GM18499 (cell line): ENCODE measurements at regions not wholly inside any gene's neighbourhood (a gene's known extent, or its start where the extent isn't known, plus 50 kb on each side); places are given as distances from the start of the nearest gene placed in this dataset.
"Not testable (repeated sequence)": the region's sequence is repeated elsewhere in the genome, so short reads cannot be mapped to it uniquely, and the experiment has no call there.

Experiments
- ATAC-seq: cut with Tn5 transposase; IDR thresholded peaks from one replicate; pipeline ENCODE4 v1.9.1; 2021; ENCODE audit warnings: moderate number of reproducible peaks; ENCODE audit not compliant: insufficient read depth, unreplicated experiment

DNA sequence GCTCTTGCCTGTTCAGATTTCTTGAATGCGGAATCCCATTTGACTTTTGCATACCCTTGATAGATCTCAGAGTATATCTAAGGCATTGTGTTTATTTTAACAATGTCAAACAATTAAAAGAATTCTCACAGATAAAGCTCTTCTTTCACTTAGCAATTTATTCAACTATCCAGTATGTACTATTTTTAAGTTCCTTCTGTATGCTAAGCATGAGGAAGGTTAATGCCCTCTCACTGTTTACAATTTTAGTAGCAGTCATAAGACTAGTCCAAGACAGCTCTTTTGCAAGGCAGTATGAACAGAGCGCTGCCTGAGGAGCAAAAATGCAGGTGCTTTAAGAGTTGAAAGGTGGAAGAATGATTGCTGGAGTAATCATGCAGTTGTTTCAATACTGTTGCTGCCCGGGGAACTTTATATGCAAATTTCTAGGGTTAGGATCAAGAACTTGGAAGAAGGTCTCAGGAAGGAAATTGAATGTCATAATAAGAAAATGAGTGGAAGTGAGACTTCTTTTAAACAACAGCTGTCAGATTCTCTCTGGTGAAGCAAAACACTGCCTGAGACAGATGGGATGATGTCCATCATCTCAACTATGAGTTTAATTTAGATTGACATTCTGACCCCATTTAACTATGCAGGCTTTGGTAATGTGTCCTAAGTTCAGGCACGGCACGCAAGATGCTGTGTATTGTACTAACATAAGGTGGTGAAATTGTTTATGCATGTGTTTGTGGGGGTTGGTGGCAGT, 1303.5 kb upstream of the CITED2 start:
- no peak for ATAC-seq

DNA sequence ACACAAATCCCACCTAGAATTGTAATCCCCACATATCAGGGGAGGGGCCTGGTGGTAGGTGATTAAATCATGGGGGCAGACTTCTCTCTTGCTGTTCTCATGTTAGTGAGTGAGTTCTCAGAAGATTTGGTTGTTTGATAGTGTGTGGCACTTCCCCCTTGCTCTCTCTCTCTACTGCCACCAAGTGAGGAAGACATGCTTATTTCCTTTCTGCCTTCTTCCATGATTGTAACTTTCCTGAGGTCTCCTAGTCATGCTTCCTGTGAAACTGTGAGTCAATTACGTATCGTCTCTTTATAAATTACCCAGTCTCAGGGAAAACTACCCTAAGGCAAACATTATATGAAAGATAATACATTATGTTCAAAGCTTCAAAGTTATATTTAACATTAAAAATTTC, 1297.5 kb upstream of the CITED2 start:
- no peak for ATAC-seq

DNA sequence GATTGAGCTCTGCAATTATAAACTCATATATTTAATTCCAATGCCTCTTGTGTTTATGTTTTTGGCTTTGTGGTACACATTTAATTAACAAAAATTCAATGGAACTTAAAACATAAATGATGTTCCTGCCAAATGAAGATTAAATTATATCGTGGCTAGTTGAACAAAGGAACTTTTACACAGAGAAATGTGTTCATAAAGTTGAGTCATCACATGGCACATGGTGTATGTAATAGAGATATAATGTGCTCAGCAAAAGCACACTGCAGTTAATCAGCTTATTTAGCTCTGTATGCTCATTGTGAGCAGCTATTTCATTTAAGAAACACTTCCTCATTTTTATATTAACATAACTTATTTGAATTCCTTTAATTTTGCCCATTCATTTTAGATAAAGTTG, 1295.6 kb upstream of the CITED2 start:
- ATAC-seq = no peak

DNA sequence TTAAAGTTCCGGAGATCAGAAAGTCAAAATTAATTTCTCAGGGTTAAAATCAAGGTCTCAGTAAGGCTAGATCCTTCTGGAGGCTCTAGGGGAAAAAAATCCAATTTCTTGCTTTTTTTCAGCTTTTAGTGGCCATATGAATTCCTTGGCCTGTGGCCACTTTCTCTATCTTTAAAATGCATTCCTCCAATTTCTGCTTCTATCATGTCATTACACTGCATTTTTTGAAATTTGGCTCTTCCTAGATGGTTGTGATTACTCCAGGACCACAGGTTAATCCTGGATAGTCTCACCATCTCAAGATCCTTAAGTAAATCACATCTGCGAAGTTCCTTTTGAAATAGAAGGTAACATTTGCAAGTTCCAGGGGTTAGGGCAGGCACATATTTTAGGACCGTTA, 1294.9 kb upstream of the CITED2 start:
- no peak for ATAC-seq

DNA sequence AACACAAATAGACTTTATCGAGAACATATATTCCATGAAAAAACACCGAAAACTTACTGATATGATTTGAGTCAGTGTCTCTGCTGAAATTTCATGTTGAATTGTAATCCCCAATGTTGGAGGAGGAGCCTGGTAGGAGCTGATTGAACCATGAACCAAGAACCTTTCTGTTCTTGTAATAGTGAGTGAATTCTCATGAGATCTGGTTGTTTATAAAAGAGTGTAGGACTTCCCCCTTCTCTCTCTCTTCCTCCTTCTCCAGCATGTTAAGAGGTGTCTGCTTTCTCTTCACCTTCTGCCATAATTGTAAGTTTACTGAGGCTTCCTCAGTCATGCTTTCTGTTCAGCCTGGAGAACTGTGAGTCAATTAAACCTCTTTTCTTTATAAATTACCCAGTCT, 1289.3 kb upstream of the CITED2 start:
- no peak for ATAC-seq

DNA sequence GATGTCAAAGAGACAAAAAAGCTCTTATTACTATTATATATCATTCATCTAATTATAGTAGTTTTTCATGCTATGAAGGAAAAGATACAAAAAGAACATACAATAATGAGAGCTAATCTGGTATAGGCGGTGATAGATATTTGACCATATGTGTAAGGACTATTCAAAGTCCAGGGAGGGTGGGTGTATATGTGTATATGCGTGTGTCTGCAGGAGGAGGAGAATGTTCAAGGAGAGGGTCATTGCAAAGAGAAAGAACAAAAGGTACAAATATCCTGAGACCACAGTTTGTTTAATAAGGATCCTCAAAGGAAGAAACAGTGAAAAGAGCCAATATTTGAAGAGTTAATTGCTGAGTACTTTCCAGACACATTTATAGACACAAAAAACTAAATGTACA, 1288.6 kb upstream of the CITED2 start:
- no peak for ATAC-seq

DNA sequence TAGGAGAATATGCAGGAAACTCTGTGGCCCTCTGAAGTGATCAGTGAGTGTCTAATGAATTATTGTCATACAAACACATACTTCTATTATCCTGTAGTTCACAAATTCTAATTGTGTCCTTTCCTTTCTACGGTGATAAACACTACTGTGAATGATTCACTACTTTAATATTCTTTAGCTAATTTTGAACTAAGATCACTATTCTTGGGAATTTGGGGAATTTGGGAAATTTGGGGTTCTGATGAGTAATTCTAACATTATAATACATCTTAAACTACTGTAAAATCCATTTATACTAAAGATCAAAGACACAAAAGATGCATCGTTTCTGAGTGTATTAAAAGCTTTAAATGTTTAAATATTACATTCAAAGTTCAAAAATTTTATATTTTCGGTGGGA, 1287.2 kb upstream of the CITED2 start:
- ATAC-seq = no peak

DNA sequence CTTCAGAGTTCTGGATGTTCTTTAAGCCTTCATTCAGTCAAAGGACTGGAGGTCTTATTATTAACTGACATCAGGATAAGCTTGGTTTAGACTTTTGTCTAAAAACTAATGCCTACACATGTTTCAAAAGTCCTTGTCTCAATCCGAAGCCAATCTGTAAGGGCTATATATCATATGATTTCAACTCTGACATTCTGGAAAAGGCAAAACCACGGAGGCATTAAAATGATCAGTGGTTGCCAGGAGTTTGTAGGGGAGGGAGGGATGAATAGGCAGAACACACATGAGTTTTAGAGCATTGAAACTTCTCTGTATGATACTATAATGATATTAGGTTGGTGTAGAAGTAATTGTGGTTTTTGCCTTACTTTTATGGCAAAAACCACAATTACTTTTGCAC, 1285.8 kb upstream of the CITED2 start:
- ATAC-seq = no peak

DNA sequence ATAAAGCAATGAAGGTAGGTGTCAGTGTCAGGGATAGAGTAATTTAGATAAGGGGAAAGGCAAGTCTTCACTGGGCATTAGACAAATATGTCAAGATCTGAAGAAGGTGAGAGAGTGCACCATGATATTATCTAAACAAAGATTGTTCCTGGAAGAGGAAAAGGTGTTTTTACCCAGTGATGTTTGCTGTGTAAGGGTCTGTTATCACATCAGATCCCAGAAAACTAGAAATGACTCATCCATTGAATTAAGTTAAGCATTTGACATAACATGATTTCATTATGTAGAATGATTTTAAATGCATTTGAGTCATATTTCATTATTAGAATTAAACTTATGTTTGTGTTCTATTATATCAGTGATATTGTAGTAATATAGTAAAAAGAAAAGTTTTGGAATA, 1279.5 kb upstream of the CITED2 start:
- no peak for ATAC-seq

DNA sequence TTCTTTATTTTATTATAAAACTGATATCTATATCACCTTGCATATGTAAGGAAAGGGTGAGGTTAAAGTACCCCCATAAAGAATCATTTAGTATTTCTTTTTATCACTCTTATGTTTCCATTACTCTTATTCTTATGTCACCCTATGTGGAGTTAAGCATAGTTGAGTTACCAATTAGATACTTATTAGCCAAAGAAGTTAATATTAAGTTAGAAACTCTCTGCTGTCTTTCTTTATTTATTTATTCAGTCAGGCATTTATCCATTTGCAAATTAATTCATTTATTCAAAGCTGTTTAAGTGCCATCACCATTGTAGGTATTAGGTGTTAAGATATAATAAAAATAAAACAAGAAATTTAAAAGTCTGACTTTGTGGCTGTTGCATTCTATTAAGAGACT, 1279.1 kb upstream of the CITED2 start:
- no peak for ATAC-seq

DNA sequence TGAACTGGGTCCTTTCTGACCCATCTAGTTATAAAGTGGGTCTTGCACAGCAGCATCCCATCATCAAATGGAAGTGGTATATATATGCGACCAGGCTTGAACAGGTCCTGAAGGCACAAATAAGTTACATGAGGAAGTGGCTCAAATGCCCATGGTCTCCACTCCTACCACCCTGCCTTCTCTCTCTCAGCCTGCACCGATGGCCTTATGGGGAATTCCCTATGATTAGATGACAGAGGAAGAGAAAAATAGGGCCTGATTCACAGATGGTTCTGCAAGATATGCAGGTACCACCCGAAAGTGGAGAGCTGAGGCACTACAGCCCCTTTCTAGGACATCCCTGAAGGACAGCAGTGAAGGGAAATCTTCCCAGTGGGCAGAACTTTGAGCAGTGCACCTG, 1275.1 kb upstream of the CITED2 start:
- ATAC-seq = not testable (repeated sequence)

DNA sequence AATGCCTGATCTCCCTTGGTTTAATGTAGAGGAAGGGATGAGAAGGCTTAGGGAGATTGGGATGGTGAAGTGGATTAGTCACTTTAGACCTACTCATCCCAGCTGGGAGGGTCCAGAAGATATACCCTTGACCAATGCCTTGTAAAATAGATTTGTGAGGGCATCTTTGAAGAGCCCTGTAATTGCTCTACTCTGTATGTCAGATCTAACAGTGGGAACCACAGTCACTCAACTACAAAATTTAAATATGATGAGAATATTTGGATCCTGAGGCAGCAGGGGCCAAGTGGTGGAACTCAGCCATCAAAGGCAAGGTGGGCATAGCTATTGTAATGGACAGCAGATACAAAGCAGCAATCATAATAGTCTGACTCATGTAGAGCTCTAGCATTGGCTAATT, 1272.9 kb upstream of the CITED2 start:
- not testable (repeated sequence) for ATAC-seq

DNA sequence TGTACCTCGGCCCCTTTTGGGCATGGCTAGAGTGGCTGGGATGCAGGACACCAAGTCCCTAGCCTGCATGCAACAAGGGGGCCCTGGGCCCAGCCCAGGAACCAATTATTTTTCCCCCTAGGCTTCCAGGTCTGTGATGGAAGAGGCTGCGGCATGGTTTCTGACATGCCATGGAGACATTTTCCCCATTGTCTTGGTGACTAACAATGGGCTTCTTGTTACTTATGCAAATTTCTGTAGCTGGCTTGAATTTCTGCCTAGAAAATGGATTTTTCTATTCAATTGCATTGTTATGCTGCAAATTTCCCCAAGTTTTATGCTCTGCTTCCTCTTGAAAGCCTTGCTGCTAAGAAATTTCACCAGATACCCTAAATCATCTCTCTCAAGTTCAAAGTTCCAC, 1269.6 kb upstream of the CITED2 start:
- no peak for ATAC-seq

DNA sequence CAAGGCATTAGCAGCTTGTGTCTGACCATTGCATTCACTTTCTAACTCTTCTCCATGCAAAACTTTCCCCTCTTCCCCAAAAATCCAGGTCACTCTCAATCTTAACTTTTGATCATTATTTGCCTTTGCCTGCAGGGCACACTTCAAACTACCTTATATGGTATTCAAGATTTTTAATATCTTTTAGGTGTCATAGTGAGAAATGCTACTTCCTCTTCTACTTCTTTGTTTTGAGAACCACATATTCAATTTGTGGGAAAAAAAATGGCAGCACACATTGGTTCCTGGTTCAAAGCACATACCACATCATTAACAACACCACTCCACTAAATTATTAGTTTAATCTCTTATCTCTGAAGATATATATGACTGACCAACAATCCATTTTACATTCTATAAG, 1267.0 kb upstream of the CITED2 start:
- peak; percentile 93 for ATAC-seq

DNA sequence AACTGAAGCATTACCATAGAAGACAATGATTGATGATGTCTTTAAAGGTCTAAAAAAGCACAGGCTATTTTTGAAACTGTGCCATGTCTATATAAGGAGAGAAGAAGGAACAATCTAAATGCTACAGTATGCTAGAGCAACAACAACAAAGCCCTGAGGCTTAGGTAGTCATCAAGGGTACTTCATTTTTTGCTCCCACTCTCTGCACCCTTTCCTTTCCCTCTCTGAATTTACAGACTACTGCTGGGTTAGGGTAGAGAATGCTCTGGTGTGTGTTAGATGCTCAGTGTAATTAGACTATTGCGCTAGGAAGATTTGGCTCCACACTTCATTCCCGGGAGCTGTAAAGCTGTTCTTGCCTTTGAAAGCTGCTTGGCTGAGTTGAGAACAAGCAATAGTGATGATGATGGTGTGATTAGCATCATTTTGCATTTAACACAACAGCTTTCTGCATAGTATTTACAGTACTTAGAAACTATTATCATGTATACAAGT, 1262.5 kb upstream of the CITED2 start:
- ATAC-seq = no peak

DNA sequence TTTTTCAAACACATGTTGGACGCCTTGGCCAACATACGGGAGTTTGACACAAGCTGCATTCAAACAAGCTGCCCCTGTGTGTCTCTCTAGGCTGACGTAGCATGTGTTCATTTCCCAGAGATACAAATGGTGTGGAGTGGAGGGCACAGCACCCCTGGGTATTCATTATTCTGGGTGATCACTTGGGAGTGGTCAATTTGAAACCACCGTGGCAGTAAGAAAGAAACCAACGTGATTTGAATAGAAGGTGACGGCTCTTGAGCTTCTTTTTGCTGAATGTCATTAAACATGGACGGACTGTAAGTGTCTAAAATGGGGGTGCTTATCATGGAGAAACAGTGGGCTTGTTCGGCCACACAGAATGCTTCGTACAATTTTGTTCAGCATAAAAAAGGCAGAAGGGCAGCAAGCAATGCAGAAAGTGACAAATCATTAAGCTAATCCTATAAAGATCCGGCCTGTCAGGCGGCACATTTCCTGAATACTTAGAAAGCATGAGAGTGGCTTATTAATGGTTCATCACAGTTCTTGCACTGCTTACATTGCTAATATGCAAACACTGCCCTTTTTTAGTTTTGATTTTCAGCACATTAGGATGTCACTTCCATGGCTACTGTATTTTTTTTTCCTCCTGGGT, 1261.9 kb upstream of the CITED2 start:
- no peak for ATAC-seq

DNA sequence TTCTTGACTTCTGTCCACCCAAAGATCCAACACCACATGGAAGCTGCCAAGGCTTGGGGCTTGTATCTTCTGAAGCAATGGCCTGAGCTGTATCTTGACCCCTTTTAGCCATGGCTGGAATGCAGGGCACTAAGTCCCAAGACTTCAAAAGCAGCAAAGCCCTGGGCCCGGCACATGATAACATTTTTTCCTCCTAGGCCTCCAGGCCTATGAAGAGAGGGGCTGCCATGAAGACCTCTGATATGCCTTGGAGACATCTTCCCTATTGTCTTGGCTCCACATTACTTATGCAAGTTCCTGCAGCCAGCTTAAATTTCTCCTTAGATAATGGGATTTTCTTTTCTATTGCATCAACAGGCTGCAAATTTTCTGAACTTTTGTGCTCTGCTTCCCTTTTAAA, 1252.6 kb upstream of the CITED2 start:
- no peak for ATAC-seq

DNA sequence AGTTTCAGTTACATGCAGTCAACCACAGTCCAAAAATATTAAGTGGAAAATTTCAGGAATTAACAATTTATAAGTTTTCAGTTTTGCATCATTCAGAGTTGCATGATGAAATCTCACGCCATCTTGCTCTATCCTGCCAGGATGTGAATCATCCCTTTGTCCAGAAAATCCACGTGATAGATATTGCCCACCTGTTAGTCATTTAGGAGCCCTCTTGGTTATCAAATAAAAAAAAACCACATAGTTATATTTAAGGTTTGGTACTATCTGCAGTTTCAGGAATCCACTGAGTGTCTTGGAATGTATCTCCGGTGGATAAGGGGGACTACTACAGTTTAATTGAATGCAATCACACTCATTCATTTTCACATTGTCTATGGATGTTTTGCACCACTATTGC, 1249.0 kb upstream of the CITED2 start:
- no peak for ATAC-seq

DNA sequence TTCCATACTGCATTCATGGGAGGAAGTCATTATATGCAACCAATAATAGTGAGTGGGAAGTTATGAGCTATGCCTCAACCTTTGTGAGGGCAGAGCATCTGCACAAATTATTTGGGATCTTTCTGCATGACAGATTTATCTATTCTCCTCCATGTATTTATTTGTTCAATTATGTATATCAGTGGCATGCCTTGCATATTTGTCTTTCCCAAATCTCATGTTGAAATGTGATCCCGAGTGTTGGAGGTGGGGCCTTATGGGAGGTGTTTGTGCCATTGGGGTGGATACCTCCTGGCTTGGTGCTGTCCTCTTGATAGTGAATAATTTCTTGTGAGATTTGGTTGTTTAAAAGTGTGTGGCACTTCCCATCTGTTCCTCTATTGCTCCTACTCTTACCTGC, 1246.0 kb upstream of the CITED2 start:
- ATAC-seq = no peak

DNA sequence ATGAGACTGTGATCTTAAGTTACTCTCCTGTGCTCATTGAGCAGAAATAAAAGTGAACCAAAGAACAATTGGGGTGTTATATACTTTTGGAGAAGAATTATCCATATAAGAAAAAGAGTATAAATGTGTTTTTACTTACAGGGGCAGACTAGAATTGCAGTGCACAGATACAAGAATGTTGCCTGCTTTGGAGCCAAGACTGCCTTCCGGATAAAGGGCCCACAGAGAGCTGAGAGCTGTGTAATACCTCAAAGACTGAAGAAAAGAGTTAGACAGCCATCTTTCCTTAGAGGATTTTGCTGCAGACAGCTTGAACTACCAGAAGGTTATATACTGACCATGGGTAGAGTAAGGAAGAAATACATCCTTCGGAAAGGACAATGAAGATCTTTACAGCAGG, 1235.5 kb upstream of the CITED2 start:
- no peak for ATAC-seq

DNA sequence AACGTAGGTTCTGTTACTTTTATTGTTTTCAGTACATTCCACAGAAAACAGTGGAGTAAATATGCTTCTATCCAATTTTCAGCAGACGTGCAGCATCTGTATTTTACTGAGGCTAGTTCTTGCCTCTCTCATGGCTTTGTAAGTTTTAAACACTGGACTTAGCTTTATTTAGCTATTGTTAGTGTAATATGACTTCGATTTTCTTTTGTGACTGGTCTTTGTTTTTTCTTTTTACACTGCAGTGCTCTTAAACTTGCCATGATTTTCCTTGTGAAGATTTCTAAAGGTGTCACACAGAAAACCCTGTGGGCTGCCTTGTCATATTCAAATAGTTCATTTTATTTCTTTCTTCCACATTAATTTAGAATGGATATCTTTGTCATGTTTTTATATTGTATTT, 1234.9 kb upstream of the CITED2 start:
- ATAC-seq = no peak

DNA sequence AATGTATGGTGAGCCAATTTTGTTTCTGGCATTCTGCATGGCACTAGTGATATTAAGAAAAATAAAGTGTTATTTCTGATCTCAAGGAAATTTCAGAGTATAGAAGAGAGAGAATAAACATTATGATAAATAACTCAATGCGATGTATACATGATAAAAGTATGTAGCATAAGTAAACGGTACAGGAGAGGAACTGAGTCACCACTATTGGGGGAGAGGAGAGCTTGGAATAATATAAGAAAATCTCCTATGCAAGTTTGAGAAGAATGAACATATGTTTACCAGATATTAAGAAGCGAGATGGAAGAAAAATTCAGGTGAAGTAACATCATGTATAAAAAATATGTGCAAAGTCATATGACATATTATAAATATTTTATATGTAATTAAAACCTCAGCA, 1230.3 kb upstream of the CITED2 start:
- ATAC-seq = no peak
